ENCODE measurements at regions not wholly inside any gene's neighbourhood (a gene's known extent, or its start where the extent isn't known, plus 50 kb on each side); places are given as distances from the start of the nearest gene placed in this dataset.

GRCh38 chr3:152184971-152185686 is 83.6 kb upstream of the MBNL1 start:
- H3K4me1 ChIP-seq (ENCODE audit: control insufficient read depth in 1 of 2, insufficient read depth in 2 of 2, low read length in 2 of 2) = peaks cover 7 to 15% of the 10 kb centered on the region in 2 donors

More at GRCh38 chr3:152184971-152185686, 83.6 kb upstream of the MBNL1 start:
- H3K9ac ChIP-seq (ENCODE audit: insufficient read depth, low read length, poor library complexity, severe bottlenecking) = no peak overlapping the region
- peaks cover 0 to 2% (median 0%) of the 10 kb centered on the region in 3 donors for H3K27me3 Mint-ChIP-seq (ENCODE audit: low read depth in 3 of 3)
- H3K27me3 ChIP-seq (ENCODE audit: control insufficient read depth in 2 of 2, insufficient read depth in 2 of 2, low read length in 2 of 2) = no peaks in the 10 kb centered on the region
- intact Hi-C loops (cut with micrococcal nuclease) = no loop called here
- H3K4me1 Mint-ChIP-seq = peaks cover 42% of the 10 kb centered on the region
- H3K27ac Mint-ChIP-seq = peak overlapping the region in 1 of 7 donors; percentile 41
- no peak for TF ChIP-seq CTCF (IDR thresholded peaks at IDR 0.05)
- no peak overlapping the region for H2AFZ ChIP-seq (ENCODE audit: insufficient read depth, low read depth, low read length, poor library complexity, severe bottlenecking)
- H4K20me1 ChIP-seq (ENCODE audit: insufficient read depth, low read length) = no peaks in the 10 kb centered on the region
- no peak overlapping the region for H3K4me3 Mint-ChIP-seq
- WGBS (ENCODE audit: insufficient coverage) = 100% methylated on average over 3 of the region's 5 CpGs
- no peaks in the 10 kb centered on the region for H3K9me3 Mint-ChIP-seq
- H3K36me3 ChIP-seq (replicated peaks in 1 of 2; ENCODE audit: control insufficient read depth in 1 of 2, insufficient read depth in 2 of 2, low read length in 2 of 2) = no peaks in the 10 kb centered on the region
- no peak overlapping the region for H3K4me2 ChIP-seq (replicated peaks; ENCODE audit: extremely low read depth, low read length, poor library complexity, severe bottlenecking)
- H3K9me3 ChIP-seq (replicated peaks in 1 of 2; ENCODE audit: control insufficient read depth in 1 of 2, insufficient read depth in 1 of 2, low read length in 2 of 2) = no peaks in the 10 kb centered on the region
- no peak overlapping the region for H3K4me3 ChIP-seq (replicated peaks in 1 of 3; ENCODE audit: low read depth in 2 of 3, low read length in 3 of 3)
- peaks cover 40% of the 10 kb centered on the region for H3K79me2 ChIP-seq (ENCODE audit: insufficient read depth, low read length)
- H3K27ac ChIP-seq (ENCODE audit: low read depth in 1 of 2, low read length in 2 of 2) = no peak overlapping the region
- no peaks in the 10 kb centered on the region for H3K36me3 Mint-ChIP-seq
- no peak for DNase-seq

Measured in CD14-positive monocyte (primary cell).